ENCODE measurements at regions not wholly inside any gene's neighbourhood (a gene's known extent, or its start where the extent isn't known, plus 50 kb on each side); places are given as distances from the start of the nearest gene placed in this dataset.
"Not testable (repeated sequence)": the region's sequence is repeated elsewhere in the genome, so short reads cannot be mapped to it uniquely, and the experiment has no call there.

GRCh38 chr1:149260736-149261340 is 157.5 kb upstream of the NBPF9 start:
- H3K27ac ChIP-seq; H3K4me3 ChIP-seq; DNase-seq; H3K27me3 ChIP-seq; H3K36me3 ChIP-seq (ENCODE audit: low read depth, missing control alignments); intact Hi-C loops (cut with DNase I; ENCODE audit: low total_unique reads); H3K4me1 ChIP-seq; H3K9me3 ChIP-seq: not testable (repeated sequence)
- WGBS, 2 donors: 53% methylated on average over 2 of the region's 5 CpGs; no CpG with 5 or more reads in 1 of the 2 donors

- H3K9me3 ChIP-seq; H3K4me1 ChIP-seq; H3K27me3 ChIP-seq; DNase-seq; H3K4me3 ChIP-seq; H3K36me3 ChIP-seq (ENCODE audit: low read depth, missing control alignments); H3K27ac ChIP-seq; intact Hi-C loops (cut with DNase I; ENCODE audit: low total_unique reads): not testable (repeated sequence)
- WGBS, 2 donors: no CpG with 5 or more reads among the region's 3 CpGs
Measured at GRCh38 chr1:149267287-149267686, 163.9 kb upstream of the NBPF9 start.

- intact Hi-C loops (cut with DNase I; ENCODE audit: low total_unique reads): not testable (repeated sequence)
Measured at GRCh38 chr1:149269001-149269702, 165.8 kb upstream of the NBPF9 start.

GRCh38 chr1:149269833-149270232 is 166.5 kb upstream of the NBPF9 start:
- DNase-seq; H3K36me3 ChIP-seq (ENCODE audit: low read depth, missing control alignments); H3K27me3 ChIP-seq; H3K9me3 ChIP-seq; H3K4me1 ChIP-seq; intact Hi-C loops (cut with DNase I; ENCODE audit: low total_unique reads); H3K27ac ChIP-seq; H3K4me3 ChIP-seq: not testable (repeated sequence)
- no CpG with 5 or more reads among the region's 2 CpGs for WGBS, 2 donors

More at GRCh38 chr1:149269001-149269702, 165.8 kb upstream of the NBPF9 start:
- not testable (repeated sequence) for H3K36me3 ChIP-seq (ENCODE audit: low read depth, missing control alignments); H3K27ac ChIP-seq; H3K4me1 ChIP-seq; H3K27me3 ChIP-seq; DNase-seq; H3K9me3 ChIP-seq; H3K4me3 ChIP-seq
- WGBS, 2 donors: no CpG with 5 or more reads among the region's 6 CpGs

GRCh38 chr1:149274493-149274892 is 171.1 kb upstream of the NBPF9 start:
- H3K27ac ChIP-seq; H3K4me1 ChIP-seq; H3K27me3 ChIP-seq; intact Hi-C loops (cut with DNase I; ENCODE audit: low total_unique reads); H3K36me3 ChIP-seq (ENCODE audit: low read depth, missing control alignments); H3K9me3 ChIP-seq; DNase-seq; H3K4me3 ChIP-seq: not testable (repeated sequence)
- WGBS, 2 donors: 80 to 100% methylated on average over 1 to 2 of the region's 5 CpGs

- H3K4me1 ChIP-seq; DNase-seq; H3K27ac ChIP-seq; H3K4me3 ChIP-seq; H3K36me3 ChIP-seq (ENCODE audit: low read depth, missing control alignments); H3K27me3 ChIP-seq; intact Hi-C loops (cut with DNase I; ENCODE audit: low total_unique reads); H3K9me3 ChIP-seq: not testable (repeated sequence)
- no CpG with 5 or more reads among the region's 6 CpGs for WGBS, 2 donors
Measured at GRCh38 chr1:149275802-149276201, 172.5 kb upstream of the NBPF9 start.

- H3K4me3 ChIP-seq; H3K27me3 ChIP-seq; DNase-seq; H3K4me1 ChIP-seq; H3K36me3 ChIP-seq (ENCODE audit: low read depth, missing control alignments); H3K27ac ChIP-seq; H3K9me3 ChIP-seq; intact Hi-C loops (cut with DNase I; ENCODE audit: low total_unique reads): not testable (repeated sequence)
- no CpG with 5 or more reads among the region's 5 CpGs for WGBS, 2 donors
Measured at GRCh38 chr1:149276496-149276895, 173.1 kb upstream of the NBPF9 start.

- DNase-seq; H3K27ac ChIP-seq; intact Hi-C loops (cut with DNase I; ENCODE audit: low total_unique reads); H3K4me3 ChIP-seq; H3K4me1 ChIP-seq; H3K9me3 ChIP-seq; H3K27me3 ChIP-seq; H3K36me3 ChIP-seq (ENCODE audit: low read depth, missing control alignments): not testable (repeated sequence)
- WGBS, 2 donors: no CpG with 5 or more reads among the region's 2 CpGs
Measured at GRCh38 chr1:149278156-149278555, 174.8 kb upstream of the NBPF9 start.

GRCh38 chr1:149279015-149279414 is 175.7 kb upstream of the NBPF9 start:
- DNase-seq; intact Hi-C loops (cut with DNase I; ENCODE audit: low total_unique reads); H3K4me1 ChIP-seq; H3K27ac ChIP-seq; H3K4me3 ChIP-seq; H3K27me3 ChIP-seq; H3K9me3 ChIP-seq; H3K36me3 ChIP-seq (ENCODE audit: low read depth, missing control alignments): not testable (repeated sequence)

GRCh38 chr1:149279512-149279911 is 176.2 kb upstream of the NBPF9 start:
- H3K4me1 ChIP-seq; H3K27ac ChIP-seq; DNase-seq; H3K4me3 ChIP-seq; intact Hi-C loops (cut with DNase I; ENCODE audit: low total_unique reads); H3K36me3 ChIP-seq (ENCODE audit: low read depth, missing control alignments); H3K27me3 ChIP-seq; H3K9me3 ChIP-seq: not testable (repeated sequence)
- WGBS, 2 donors: 100% methylated on average over 1 of the region's 2 CpGs

- H3K27me3 ChIP-seq; H3K9me3 ChIP-seq; H3K27ac ChIP-seq; H3K36me3 ChIP-seq (ENCODE audit: low read depth, missing control alignments); H3K4me1 ChIP-seq; DNase-seq; H3K4me3 ChIP-seq; intact Hi-C loops (cut with DNase I; ENCODE audit: low total_unique reads): not testable (repeated sequence)
- WGBS, 2 donors: no CpG with 5 or more reads among the region's 4 CpGs
Measured at GRCh38 chr1:149284773-149285172, 181.4 kb upstream of the NBPF9 start.

- WGBS, 2 donors: no CpG with 5 or more reads among the region's 14 CpGs
- H3K27ac ChIP-seq; H3K4me3 ChIP-seq; H3K4me1 ChIP-seq; H3K9me3 ChIP-seq; H3K27me3 ChIP-seq; DNase-seq; intact Hi-C loops (cut with DNase I; ENCODE audit: low total_unique reads); H3K36me3 ChIP-seq (ENCODE audit: low read depth, missing control alignments): not testable (repeated sequence)
Measured at GRCh38 chr1:149285205-149285604, 181.9 kb upstream of the NBPF9 start.
